ENCODE measurements at regions not wholly inside any gene's neighbourhood (a gene's known extent, or its start where the extent isn't known, plus 50 kb on each side); places are given as distances from the start of the nearest gene placed in this dataset.

- in situ Hi-C loops (cut with MboI; ENCODE audit: low pct_ligation_motif_present in 1 of 4, low pct_unique_long_range_greater_than_20kb in 1 of 4, low sequenced_read_pairs in 3 of 4), result no loop called here
- no peaks in the 10 kb centered on the region for H3K36me3 ChIP-seq
- WGBS, 2 donors (ENCODE audit: low coverage in 1 of 2), result 51 to 81% methylated on average over 2 to 7 of the region's 7 CpGs
- no peaks in the 10 kb centered on the region for H3K4me1 ChIP-seq
- intact Hi-C loops (cut with DNase I; ENCODE audit: low total_unique reads), result no loop called here
- H3K4me3 ChIP-seq, result no peak overlapping the region
- no peaks in the 10 kb centered on the region for H3K27me3 ChIP-seq
- DNase-seq, result no peak
- no peak overlapping the region for H3K27ac ChIP-seq
- TF ChIP-seq POLR2AphosphoS5 (IDR thresholded peaks at IDR 0.05) (no peak), EP300 (IDR thresholded peaks at IDR 0.05; ENCODE audit: low read depth) (no peak), POLR2A (IDR thresholded peaks at IDR 0.05) (no peak)
- no peaks in the 10 kb centered on the region for H3K9me3 ChIP-seq
Observed at GRCh38 chr10:43710772-43711471, 62.2 kb upstream of the ZNF32 start.

DNA sequence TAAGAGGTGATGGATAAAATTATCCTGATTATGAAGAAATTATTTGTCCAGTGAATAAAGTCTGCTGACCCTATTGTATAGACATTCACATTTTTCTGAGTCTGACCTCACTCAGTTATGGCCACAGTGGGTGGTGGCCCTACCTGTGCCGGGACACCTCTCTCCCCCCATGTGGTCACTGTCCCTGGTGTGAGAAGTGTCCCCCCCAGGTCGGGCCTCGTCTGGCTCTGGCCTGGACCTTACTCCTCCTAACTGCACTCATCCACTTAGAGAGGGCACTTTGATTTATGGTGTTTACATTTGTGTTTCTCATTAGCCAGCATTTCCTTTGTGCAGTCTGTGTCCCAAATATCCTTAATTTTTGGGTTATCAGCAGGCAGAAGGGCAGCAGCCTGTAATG lies 59.6 kb upstream of the ZNF32 start:
- Histone ChIP-seq H3K4me3 (no peak overlapping the region), H3K36me3 (no peaks in the 10 kb centered on the region), H3K27me3 (no peaks in the 10 kb centered on the region), H3K4me1 (no peaks in the 10 kb centered on the region), H3K27ac (no peak overlapping the region), H3K9me3 (no peaks in the 10 kb centered on the region)
- DNase-seq, result no peak
- WGBS, 2 donors (ENCODE audit: low coverage in 1 of 2), result 41% methylated on average over 3 of the region's 3 CpGs; no CpG with 5 or more reads in 1 of the 2 donors
- in situ Hi-C loops (cut with MboI; ENCODE audit: low pct_ligation_motif_present in 1 of 4, low pct_unique_long_range_greater_than_20kb in 1 of 4, low sequenced_read_pairs in 3 of 4) (no loop called here), intact Hi-C loops (cut with DNase I; ENCODE audit: low total_unique reads) (no loop called here)
- TF ChIP-seq POLR2AphosphoS5 (IDR thresholded peaks at IDR 0.05) (no peak), EP300 (IDR thresholded peaks at IDR 0.05; ENCODE audit: low read depth) (no peak), POLR2A (IDR thresholded peaks at IDR 0.05) (no peak)
- TF ChIP-seq, protein P1, sequence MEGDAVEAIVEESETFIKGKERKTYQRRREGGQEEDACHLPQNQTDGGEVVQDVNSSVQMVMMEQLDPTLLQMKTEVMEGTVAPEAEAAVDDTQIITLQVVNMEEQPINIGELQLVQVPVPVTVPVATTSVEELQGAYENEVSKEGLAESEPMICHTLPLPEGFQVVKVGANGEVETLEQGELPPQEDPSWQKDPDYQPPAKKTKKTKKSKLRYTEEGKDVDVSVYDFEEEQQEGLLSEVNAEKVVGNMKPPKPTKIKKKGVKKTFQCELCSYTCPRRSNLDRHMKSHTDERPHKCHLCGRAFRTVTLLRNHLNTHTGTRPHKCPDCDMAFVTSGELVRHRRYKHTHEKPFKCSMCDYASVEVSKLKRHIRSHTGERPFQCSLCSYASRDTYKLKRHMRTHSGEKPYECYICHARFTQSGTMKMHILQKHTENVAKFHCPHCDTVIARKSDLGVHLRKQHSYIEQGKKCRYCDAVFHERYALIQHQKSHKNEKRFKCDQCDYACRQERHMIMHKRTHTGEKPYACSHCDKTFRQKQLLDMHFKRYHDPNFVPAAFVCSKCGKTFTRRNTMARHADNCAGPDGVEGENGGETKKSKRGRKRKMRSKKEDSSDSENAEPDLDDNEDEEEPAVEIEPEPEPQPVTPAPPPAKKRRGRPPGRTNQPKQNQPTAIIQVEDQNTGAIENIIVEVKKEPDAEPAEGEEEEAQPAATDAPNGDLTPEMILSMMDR (IDR thresholded peaks at IDR 0.05), result no peak

DNA sequence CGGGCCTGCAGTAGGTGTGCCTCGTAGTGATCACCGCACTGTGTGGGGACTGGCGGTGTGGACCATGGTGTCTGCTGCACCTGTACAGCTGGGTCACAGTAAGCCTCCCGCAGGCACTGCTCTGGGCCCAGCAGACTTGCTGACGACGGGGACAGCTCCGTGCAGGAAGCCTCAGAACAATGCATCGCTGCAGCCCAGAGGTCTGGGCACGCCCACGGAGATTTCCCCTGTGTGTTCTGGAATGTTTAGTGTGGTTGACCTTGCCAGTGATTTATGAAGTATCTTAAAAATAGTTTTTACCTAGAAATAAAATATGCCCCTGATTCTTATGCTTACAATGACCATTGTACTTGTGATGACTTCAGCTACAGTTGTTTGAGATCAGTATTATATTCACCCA lies 59.1 kb upstream of the ZNF32 start:
- Histone ChIP-seq H3K4me3 (no peak overlapping the region), H3K9me3 (no peaks in the 10 kb centered on the region), H3K27me3 (no peaks in the 10 kb centered on the region), H3K4me1 (no peaks in the 10 kb centered on the region), H3K27ac (no peak overlapping the region), H3K36me3 (no peaks in the 10 kb centered on the region)
- no peak for DNase-seq
- TF ChIP-seq POLR2AphosphoS5 (IDR thresholded peaks at IDR 0.05), result no peak
- no peak for TF ChIP-seq POLR2A (IDR thresholded peaks at IDR 0.05)
- TF ChIP-seq EP300 (IDR thresholded peaks at IDR 0.05; ENCODE audit: low read depth), result no peak
- TF ChIP-seq, protein P1 (IDR thresholded peaks at IDR 0.05), result no peak
- WGBS, 2 donors (ENCODE audit: low coverage in 1 of 2), result 65% methylated on average over 8 of the region's 11 CpGs; no CpG with 5 or more reads in 1 of the 2 donors
- intact Hi-C loops (cut with DNase I; ENCODE audit: low total_unique reads), result no loop called here
- in situ Hi-C loops (cut with MboI; ENCODE audit: low pct_ligation_motif_present in 1 of 4, low pct_unique_long_range_greater_than_20kb in 1 of 4, low sequenced_read_pairs in 3 of 4), result no loop called here

GRCh38 chr10:43706166-43706565 lies 57.5 kb upstream of the ZNF32 start:
- H3K9me3 ChIP-seq, result no peaks in the 10 kb centered on the region
- DNase-seq, result no peak
- TF ChIP-seq POLR2AphosphoS5 (IDR thresholded peaks at IDR 0.05) (no peak), EP300 (IDR thresholded peaks at IDR 0.05; ENCODE audit: low read depth) (no peak), POLR2A (IDR thresholded peaks at IDR 0.05) (no peak)
- TF ChIP-seq, protein P1 (IDR thresholded peaks at IDR 0.05), result no peak
- in situ Hi-C loops (cut with MboI; ENCODE audit: low pct_ligation_motif_present in 1 of 4, low pct_unique_long_range_greater_than_20kb in 1 of 4, low sequenced_read_pairs in 3 of 4) (no loop called here), intact Hi-C loops (cut with DNase I; ENCODE audit: low total_unique reads) (no loop called here)
- 84% methylated on average over 6 of the region's 6 CpGs; no CpG with 5 or more reads in 1 of the 2 donors for WGBS, 2 donors (ENCODE audit: low coverage in 1 of 2)
- no peaks in the 10 kb centered on the region for H3K27me3 ChIP-seq
- H3K27ac ChIP-seq, result no peak overlapping the region
- no peaks in the 10 kb centered on the region for H3K4me1 ChIP-seq
- H3K36me3 ChIP-seq, result no peaks in the 10 kb centered on the region
- no peak overlapping the region for H3K4me3 ChIP-seq

All from transverse colon (tissue), 4 donors.